Stomach (tissue), 8 donors: ENCODE measurements at regions not wholly inside any gene's neighbourhood (a gene's known extent, or its start where the extent isn't known, plus 50 kb on each side); places are given as distances from the start of the nearest gene placed in this dataset.

Experiments used
- DNase-seq, 2 donors: peaks; one replicate each; pipeline versions ENCODE4 v3.0.0 to v3.0.0-alpha.2; 2013 to 2019
- H3K27ac ChIP-seq, 5 donors: fragments of 200-600 bp in 4 of 5; sonication (generic) in 4 of 5; one replicate each; pipeline ENCODE4 v1.5.1; 2013 to 2019; ENCODE audit warnings: mild to moderate bottlenecking in 1 of 5, moderate library complexity in 1 of 5
- H3K27me3 ChIP-seq, 3 donors: fragments of 200-600 bp; sonication (generic); one replicate each; pipeline ENCODE4 v1.5.1; 2017 to 2019; ENCODE audit warnings: mixed run types in 1 of 3
- H3K36me3 ChIP-seq, 4 donors: fragments of 200-600 bp; sonication (generic); 1 replicate in 3 of 4; 2 replicates in 1 of 4; pipeline ENCODE4 v1.5.1; 2016 to 2019
- H3K4me1 ChIP-seq, 4 donors: fragments of 200-600 bp; sonication (generic); one replicate each; pipeline ENCODE4 v1.5.1; 2016 to 2019
- H3K4me3 ChIP-seq, 4 donors: fragments of 200-600 bp; sonication (generic) in 3 of 4; one replicate each; pipeline ENCODE4 v1.5.1; 2016 to 2019; ENCODE audit warnings: mild to moderate bottlenecking in 1 of 4
- H3K9me3 ChIP-seq, 4 donors: fragments of 200-600 bp; sonication (generic); one replicate each; pipeline ENCODE4 v1.5.1; 2016 to 2019
- CTCF ChIP-seq, 7 experiments: fragments of 450-650 bp in 4 of 7; fragments of 200-600 bp in 3 of 7; sonication (generic) in 3 of 7; IDR thresholded peaks; one replicate each; pipeline ENCODE4 v1.5.1; 2016 to 2019; ENCODE audit warnings: antibody characterized with exemption in 7 of 7, control low read depth in 2 of 7, mild to moderate bottlenecking in 1 of 7
- EP300 ChIP-seq: sonication (generic); formaldehyde crosslinking; IDR thresholded peaks from one replicate; pipeline ENCODE4 v1.6.1; 2017; ENCODE audit warnings: antibody characterized with exemption
- POLR2A ChIP-seq, 4 donors: fragments of 450-650 bp; IDR thresholded peaks; one replicate each; pipeline ENCODE4 v1.6.1; 2016; ENCODE audit warnings: antibody characterized with exemption in 4 of 4, control low read depth in 2 of 4, mild to moderate bottlenecking in 1 of 4, moderate library complexity in 1 of 4
- POLR2AphosphoS5 ChIP-seq, 3 donors: sonication (generic); formaldehyde crosslinking; IDR thresholded peaks; one replicate each; pipeline ENCODE4 v1.6.1; 2016; ENCODE audit warnings: antibody characterized with exemption in 3 of 3
- WGBS, 5 donors: extraction: QIAGEN DNeasy Blood & Tissue Kit in 3 of 5; methylation state at CpG; one replicate each; pipeline versions ENCODE4 v1.1.5 to v1.1.7; 2013 to 2018; 5-methylcytosine and 5-hydroxymethylcytosine counted together
- intact Hi-C: fragments of 100-400 bp; cut with DNase I; formaldehyde crosslinking; loops from one replicate; pipeline ENCODE4 v1.15.1; 2023; ENCODE audit warnings: low total_unique reads
- donor health status: healthy with polysubstance abuse.
- donor health status: Bipolar disorder and iron deficiency.
- donor health status: healthy.

- H3K4me1 ChIP-seq, result no peaks in the 10 kb centered on the region
- WGBS, 5 donors, result 69 to 86% (median 80%) methylated on average over 3 of the region's 3 CpGs
- H3K27me3 ChIP-seq, result no peaks in the 10 kb centered on the region
- H3K4me3 ChIP-seq, result no peak overlapping the region
- peak in 1 of 2 donors; percentile 21 for DNase-seq
- no peaks in the 10 kb centered on the region for H3K36me3 ChIP-seq
- TF ChIP-seq CTCF (IDR thresholded peaks at IDR 0.05) (no peak), EP300 (no peak), POLR2AphosphoS5 (IDR thresholded peaks at IDR 0.05) (no peak), POLR2A (IDR thresholded peaks at IDR 0.05) (no peak)
- no peaks in the 10 kb centered on the region for H3K9me3 ChIP-seq
- H3K27ac ChIP-seq, result no peak overlapping the region
- intact Hi-C loops, result no loop called here
Observed at GRCh38 chr18:41599466-41599865, 355.6 kb upstream of the PIK3C3 start.

GRCh38 chr18:41594582-41594981, 360.5 kb upstream of the PIK3C3 start:
- intact Hi-C loops, result no loop called here

GRCh38 chr18:41593171-41593675, 361.8 kb upstream of the PIK3C3 start:
- H3K27ac ChIP-seq, result no peak overlapping the region
- H3K9me3 ChIP-seq, result no peaks in the 10 kb centered on the region
- TF ChIP-seq EP300 (no peak), CTCF (IDR thresholded peaks at IDR 0.05) (no peak), POLR2A (IDR thresholded peaks at IDR 0.05) (no peak), POLR2AphosphoS5 (IDR thresholded peaks at IDR 0.05) (no peak)
- intact Hi-C loops, result no loop called here
- H3K4me3 ChIP-seq, result no peak overlapping the region
- no peaks in the 10 kb centered on the region for H3K27me3 ChIP-seq
- no peaks in the 10 kb centered on the region for H3K4me1 ChIP-seq
- no peaks in the 10 kb centered on the region for H3K36me3 ChIP-seq
- DNase-seq, result no peak

More at GRCh38 chr18:41594582-41594981, 360.5 kb upstream of the PIK3C3 start:
- Histone ChIP-seq H3K4me3 (no peak overlapping the region), H3K27me3 (no peaks in the 10 kb centered on the region), H3K36me3 (no peaks in the 10 kb centered on the region), H3K4me1 (no peaks in the 10 kb centered on the region), H3K27ac (no peak overlapping the region), H3K9me3 (no peaks in the 10 kb centered on the region)
- WGBS, 5 donors, result 56 to 76% (median 65%) methylated on average over 3 of the region's 3 CpGs
- TF ChIP-seq POLR2A (IDR thresholded peaks at IDR 0.05), result no peak
- no peak for TF ChIP-seq EP300
- TF ChIP-seq POLR2AphosphoS5 (IDR thresholded peaks at IDR 0.05), result no peak
- no peak for TF ChIP-seq CTCF (IDR thresholded peaks at IDR 0.05)
- DNase-seq, result no peak

GRCh38 chr18:41587976-41588375, 367.1 kb upstream of the PIK3C3 start:
- intact Hi-C loops, result no loop called here

GRCh38 chr18:41585512-41585911, 369.5 kb upstream of the PIK3C3 start:
- H3K27me3 ChIP-seq, result no peaks in the 10 kb centered on the region
- H3K36me3 ChIP-seq, result no peaks in the 10 kb centered on the region
- intact Hi-C loops, result no loop called here
- no peaks in the 10 kb centered on the region for H3K9me3 ChIP-seq
- no peak for DNase-seq
- no peak overlapping the region for H3K4me3 ChIP-seq
- H3K27ac ChIP-seq, result no peak overlapping the region
- H3K4me1 ChIP-seq, result no peaks in the 10 kb centered on the region
- TF ChIP-seq POLR2AphosphoS5 (IDR thresholded peaks at IDR 0.05) (no peak), POLR2A (IDR thresholded peaks at IDR 0.05) (no peak), CTCF (IDR thresholded peaks at IDR 0.05) (no peak), EP300 (no peak)
- 72 to 94% (median 90%) methylated on average over 2 of the region's 2 CpGs for WGBS, 5 donors

More at GRCh38 chr18:41587976-41588375, 367.1 kb upstream of the PIK3C3 start:
- H3K27me3 ChIP-seq, result no peaks in the 10 kb centered on the region
- TF ChIP-seq EP300, result no peak
- TF ChIP-seq POLR2A (IDR thresholded peaks at IDR 0.05), result no peak
- no peak overlapping the region for H3K4me3 ChIP-seq
- H3K4me1 ChIP-seq, result no peaks in the 10 kb centered on the region
- no peaks in the 10 kb centered on the region for H3K36me3 ChIP-seq
- no peak for DNase-seq
- H3K27ac ChIP-seq, result no peak overlapping the region
- no peaks in the 10 kb centered on the region for H3K9me3 ChIP-seq
- 60 to 84% (median 68%) methylated on average over 1 of the region's 1 CpG for WGBS, 5 donors
